Transverse colon (tissue), 4 donors: ENCODE measurements at regions not wholly inside any gene's neighbourhood (a gene's known extent, or its start where the extent isn't known, plus 50 kb on each side); places are given as distances from the start of the nearest gene placed in this dataset.

Experiments
- DNase-seq: peaks from one replicate; pipeline ENCODE4 v3.0.0-alpha.2; 2019
- H3K27ac ChIP-seq, 4 donors: fragments of 200-600 bp; sonication (generic); 2 replicates each; pipeline ENCODE4 v1.5.1; 2016 to 2018; ENCODE audit warnings: inconsistent platforms in 4 of 4
- H3K27me3 ChIP-seq: fragments of 200-600 bp; sonication (generic); 2 replicates; pipeline ENCODE4 v1.5.1; 2017; ENCODE audit warnings: inconsistent platforms
- H3K36me3 ChIP-seq, 4 donors: fragments of 200-600 bp; sonication (generic); 2 replicates each; pipeline ENCODE4 v1.5.1; 2017 to 2019; ENCODE audit warnings: inconsistent platforms in 4 of 4
- H3K4me1 ChIP-seq, 4 donors: fragments of 200-600 bp; sonication (generic); 2 replicates each; pipeline ENCODE4 v1.5.1; 2017 to 2020; ENCODE audit warnings: inconsistent platforms in 4 of 4
- H3K4me3 ChIP-seq, 4 donors: fragments of 200-600 bp; sonication (generic); 1 replicate in 1 of 4; 2 replicates in 3 of 4; pipeline versions ENCODE4 v1.5.1 to v1.6.1; 2017 to 2019; ENCODE audit warnings: inconsistent platforms in 4 of 4
- H3K9me3 ChIP-seq, 2 donors: fragments of 200-600 bp; sonication (generic); 2 replicates each; pipeline ENCODE4 v1.5.1; 2017 to 2019; ENCODE audit warnings: inconsistent platforms in 2 of 2
- EP300 ChIP-seq: sonication (generic); formaldehyde crosslinking; IDR thresholded peaks from one replicate; pipeline ENCODE4 v1.6.1; 2017; ENCODE audit warnings: antibody characterized with exemption, low read depth
- POLR2A ChIP-seq: fragments of 450-650 bp; IDR thresholded peaks from one replicate; pipeline ENCODE4 v1.6.1; 2016; ENCODE audit warnings: antibody characterized with exemption, mild to moderate bottlenecking, moderate library complexity
- POLR2AphosphoS5 ChIP-seq, 3 donors: sonication (generic); formaldehyde crosslinking; IDR thresholded peaks; one replicate each; pipeline ENCODE4 v1.6.1; 2016; ENCODE audit warnings: antibody characterized with exemption in 3 of 3
- WGBS, 2 donors: methylation state at CpG; one replicate each; pipeline ENCODE4 v1.1.5; 2018; ENCODE audit warnings: low coverage in 1 of 2; 5-methylcytosine and 5-hydroxymethylcytosine counted together
- in situ Hi-C, 4 donors: fragments of 200-750 bp; cut with MboI; loops; one replicate each; pipeline versions ENCODE4 v1.15.0 to v1.15.1; 2017; ENCODE audit warnings: low sequenced_read_pairs in 3 of 4, low pct_ligation_motif_present in 1 of 4, low pct_unique_long_range_greater_than_20kb in 1 of 4
- intact Hi-C: fragments of 100-400 bp; cut with DNase I; formaldehyde crosslinking; loops from one replicate; pipeline ENCODE4 v1.15.1; 2023; ENCODE audit warnings: low total_unique reads
- TF ChIP-seq, protein P1 (sequence below), 5 experiments: fragments of 200-600 bp in 3 of 5; fragments of 450-650 bp in 2 of 5; sonication (generic) in 3 of 5; IDR thresholded peaks; 1 replicate in 2 of 5; 2 replicates in 3 of 5; pipeline ENCODE4 v1.5.1; 2016 to 2017; ENCODE audit warnings: antibody characterized with exemption in 5 of 5, inconsistent platforms in 3 of 5, mild to moderate bottlenecking in 2 of 5, moderate library complexity in 1 of 5

DNA sequence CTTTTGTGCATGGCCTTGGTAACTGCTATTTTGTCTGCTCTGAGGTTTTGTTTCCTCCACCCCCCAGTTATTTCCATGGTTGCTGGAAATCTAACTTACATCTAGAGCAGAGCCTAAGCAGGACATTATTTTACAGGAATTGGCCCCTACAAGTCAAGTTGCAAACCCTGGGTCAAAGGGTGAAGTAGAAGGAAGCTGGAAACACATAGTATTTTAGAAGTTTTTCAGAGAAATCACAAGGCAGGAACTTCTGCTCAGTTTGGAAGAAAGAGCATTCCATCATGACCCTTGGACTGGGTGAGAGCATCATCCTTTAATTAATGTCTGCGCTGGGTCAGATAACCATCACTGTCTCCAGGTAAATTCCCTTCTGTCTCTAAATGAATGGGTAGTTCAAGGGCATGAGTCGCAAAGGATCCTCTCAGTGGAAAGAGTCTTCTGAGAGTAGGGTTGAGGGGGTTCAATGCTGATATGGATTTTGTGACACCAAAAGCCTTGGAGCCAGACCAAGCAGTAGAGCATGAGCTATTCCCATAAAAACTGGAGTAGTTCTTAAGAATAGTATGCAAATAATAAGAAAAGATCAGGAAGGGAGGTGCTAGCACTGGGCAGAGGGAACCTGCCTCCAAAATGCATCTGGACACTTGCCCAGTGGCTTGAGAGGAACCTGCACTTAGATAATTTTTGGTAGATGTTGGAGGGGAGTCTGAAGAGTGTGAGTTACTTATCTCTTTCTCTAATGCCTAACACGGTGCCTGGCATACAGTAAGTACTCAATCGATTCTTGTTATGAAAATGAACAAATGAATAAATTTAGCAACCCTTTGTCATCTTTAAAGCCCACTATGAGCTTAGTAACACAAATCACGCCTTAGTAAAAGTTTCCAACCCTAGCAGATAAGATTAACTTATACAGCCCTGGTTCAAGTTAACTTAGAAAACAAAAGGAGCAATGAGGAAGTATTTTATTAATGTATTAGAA, 160.6 kb upstream of the ADO start:
- intact Hi-C loops (no loop called here), in situ Hi-C loops (no loop called here)
- TF ChIP-seq EP300 (no peak), POLR2A (no peak), POLR2AphosphoS5 (IDR thresholded peaks at IDR 0.05) (no peak)
- TF ChIP-seq, protein P1, sequence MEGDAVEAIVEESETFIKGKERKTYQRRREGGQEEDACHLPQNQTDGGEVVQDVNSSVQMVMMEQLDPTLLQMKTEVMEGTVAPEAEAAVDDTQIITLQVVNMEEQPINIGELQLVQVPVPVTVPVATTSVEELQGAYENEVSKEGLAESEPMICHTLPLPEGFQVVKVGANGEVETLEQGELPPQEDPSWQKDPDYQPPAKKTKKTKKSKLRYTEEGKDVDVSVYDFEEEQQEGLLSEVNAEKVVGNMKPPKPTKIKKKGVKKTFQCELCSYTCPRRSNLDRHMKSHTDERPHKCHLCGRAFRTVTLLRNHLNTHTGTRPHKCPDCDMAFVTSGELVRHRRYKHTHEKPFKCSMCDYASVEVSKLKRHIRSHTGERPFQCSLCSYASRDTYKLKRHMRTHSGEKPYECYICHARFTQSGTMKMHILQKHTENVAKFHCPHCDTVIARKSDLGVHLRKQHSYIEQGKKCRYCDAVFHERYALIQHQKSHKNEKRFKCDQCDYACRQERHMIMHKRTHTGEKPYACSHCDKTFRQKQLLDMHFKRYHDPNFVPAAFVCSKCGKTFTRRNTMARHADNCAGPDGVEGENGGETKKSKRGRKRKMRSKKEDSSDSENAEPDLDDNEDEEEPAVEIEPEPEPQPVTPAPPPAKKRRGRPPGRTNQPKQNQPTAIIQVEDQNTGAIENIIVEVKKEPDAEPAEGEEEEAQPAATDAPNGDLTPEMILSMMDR (IDR thresholded peaks at IDR 0.05): no peak

DNA sequence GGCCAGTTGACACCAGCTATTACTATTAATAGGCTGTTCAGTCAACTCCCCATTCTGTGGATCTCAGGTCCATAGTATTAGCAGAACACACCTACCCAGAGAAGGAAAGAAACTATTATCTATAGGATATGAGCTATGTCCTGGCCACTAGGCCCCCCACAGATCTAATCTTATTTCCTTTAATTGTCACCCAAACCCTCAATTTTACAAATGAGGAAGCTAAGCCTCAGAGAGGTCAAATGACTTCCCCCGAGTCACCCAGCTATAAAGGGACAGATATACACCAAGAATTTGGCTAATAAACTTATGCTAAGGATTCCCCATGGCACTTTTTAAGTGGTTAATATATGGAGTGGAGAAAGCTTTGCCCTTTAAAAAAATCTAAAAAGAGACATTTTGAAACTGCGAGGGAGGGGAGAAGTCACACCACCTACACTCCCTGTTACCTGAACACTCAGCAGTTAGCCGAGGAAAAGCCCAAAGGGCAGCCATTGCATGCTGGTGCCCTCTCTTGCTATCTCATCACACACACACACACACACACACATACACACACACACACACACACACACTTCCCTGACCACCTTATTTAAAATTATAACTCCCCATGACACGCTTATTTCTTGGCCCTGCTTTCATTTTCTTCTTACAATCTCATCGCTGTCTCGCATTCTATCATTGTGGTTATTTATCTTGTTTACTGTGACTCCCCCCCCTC, 157.0 kb upstream of the ADO start:
- TF ChIP-seq POLR2AphosphoS5 (IDR thresholded peaks at IDR 0.05) (no peak), POLR2A (no peak)
- TF ChIP-seq, protein P1 (IDR thresholded peaks at IDR 0.05): no peak
- H3K4me1 ChIP-seq: no peaks in the 10 kb centered on the region
- no peak for DNase-seq
- intact Hi-C loops: no loop called here
- H3K36me3 ChIP-seq: no peaks in the 10 kb centered on the region
- H3K27ac ChIP-seq: no peak overlapping the region
- no peaks in the 10 kb centered on the region for H3K9me3 ChIP-seq
- no peaks in the 10 kb centered on the region for H3K27me3 ChIP-seq
- H3K4me3 ChIP-seq: no peak overlapping the region
- in situ Hi-C loops: no loop called here
- 80 to 82% methylated on average over 2 to 6 of the region's 6 CpGs for WGBS, 2 donors

More for the DNA sequence above, 160.6 kb upstream of the ADO start:
- H3K9me3 ChIP-seq: no peaks in the 10 kb centered on the region
- no peaks in the 10 kb centered on the region for H3K4me1 ChIP-seq
- no peaks in the 10 kb centered on the region for H3K36me3 ChIP-seq
- no peak overlapping the region for H3K4me3 ChIP-seq
- WGBS, 2 donors: 82 to 92% methylated on average over 4 to 5 of the region's 5 CpGs
- no peak overlapping the region for H3K27ac ChIP-seq
- H3K27me3 ChIP-seq: no peaks in the 10 kb centered on the region
- DNase-seq: no peak

DNA sequence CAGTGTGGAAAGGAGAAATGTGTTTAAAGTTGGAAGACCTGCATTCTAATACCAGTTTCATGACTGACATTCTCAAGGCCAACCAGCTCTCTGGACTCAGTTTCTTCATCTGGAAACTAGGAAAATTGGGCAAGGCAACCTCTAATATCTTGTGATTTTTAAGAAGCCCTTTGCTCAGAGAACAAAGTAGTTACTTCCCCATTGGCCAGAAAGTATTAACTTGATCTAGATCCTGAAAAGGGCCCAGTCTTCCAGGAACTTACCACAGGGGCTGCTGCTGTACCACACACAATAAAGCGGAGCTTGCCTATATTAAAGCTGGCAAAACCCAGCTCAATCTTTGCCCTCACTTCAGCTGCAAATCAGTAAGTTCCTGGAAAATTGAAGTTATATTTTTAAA, 155.6 kb upstream of the ADO start:
- no peaks in the 10 kb centered on the region for H3K27me3 ChIP-seq
- no peak for DNase-seq
- no peaks in the 10 kb centered on the region for H3K4me1 ChIP-seq
- no peaks in the 10 kb centered on the region for H3K36me3 ChIP-seq
- H3K9me3 ChIP-seq: no peaks in the 10 kb centered on the region
- TF ChIP-seq POLR2A (no peak), POLR2AphosphoS5 (IDR thresholded peaks at IDR 0.05) (no peak), EP300 (no peak)
- TF ChIP-seq, protein P1 (IDR thresholded peaks at IDR 0.05): no peak
- no peak overlapping the region for H3K4me3 ChIP-seq
- WGBS, 2 donors: 46 to 92% methylated on average over 1 of the region's 1 CpG
- in situ Hi-C loops: no loop called here
- no peak overlapping the region for H3K27ac ChIP-seq
- intact Hi-C loops: no loop called here

DNA sequence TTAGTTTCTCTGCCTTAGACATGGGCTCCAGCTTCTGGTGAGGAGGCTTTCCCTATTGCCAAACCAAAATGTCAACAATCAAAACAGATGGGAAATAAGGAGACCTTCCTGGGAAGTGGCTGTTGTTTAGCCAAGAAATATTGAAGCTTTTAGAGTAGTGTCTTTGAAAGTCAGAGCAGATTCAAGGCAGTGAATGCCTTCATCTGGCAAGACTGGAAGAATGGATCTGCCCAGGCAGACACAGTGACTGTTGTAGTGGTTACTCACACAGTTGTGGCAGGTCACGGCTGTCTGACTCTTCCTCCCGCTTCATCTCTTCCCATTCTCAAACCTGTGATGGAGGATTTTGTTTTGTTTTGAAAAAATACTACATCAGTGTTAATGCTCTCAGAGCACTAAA, 154.1 kb upstream of the ADO start:
- Histone ChIP-seq H3K4me1 (no peaks in the 10 kb centered on the region), H3K9me3 (no peaks in the 10 kb centered on the region), H3K36me3 (no peaks in the 10 kb centered on the region), H3K27me3 (no peaks in the 10 kb centered on the region), H3K27ac (no peak overlapping the region), H3K4me3 (no peak overlapping the region)
- intact Hi-C loops: no loop called here
- no peak for TF ChIP-seq POLR2AphosphoS5 (IDR thresholded peaks at IDR 0.05)
- TF ChIP-seq, protein P1 (IDR thresholded peaks at IDR 0.05): no peak
- TF ChIP-seq EP300: no peak
- no peak for TF ChIP-seq POLR2A
- 86 to 96% methylated on average over 2 of the region's 2 CpGs for WGBS, 2 donors
- in situ Hi-C loops: no loop called here
- DNase-seq: no peak
